D721Med (cell line): ENCODE measurements at regions not wholly inside any gene's neighbourhood (a gene's known extent, or its start where the extent isn't known, plus 50 kb on each side); places are given as distances from the start of the nearest gene placed in this dataset.

Experiments used
- DNase-seq: peaks from one replicate; pipeline ENCODE4 v3.0.0; 2011; ENCODE audit warnings: low spot score; ENCODE audit not compliant: insufficient read length
- FAIRE-seq: peaks from 2 replicates; lab custom pipeline; 2011; peaks lifted over from hg19 to GRCh38; lab: Jason Lieb, UNC
- CTCF ChIP-seq: IDR thresholded peaks from 2 replicates; pipeline ENCODE4 v1.5.1; 2012; ENCODE audit warnings: mild to moderate bottlenecking, control low read depth; ENCODE audit not compliant: insufficient read depth; ENCODE audit errors: missing control alignments

GRCh38 chr6:49072885-49073620, 390.0 kb downstream of the MMUT start:
- DNase-seq (no peak), FAIRE-seq (no peak)
- TF ChIP-seq CTCF = no peak

DNA sequence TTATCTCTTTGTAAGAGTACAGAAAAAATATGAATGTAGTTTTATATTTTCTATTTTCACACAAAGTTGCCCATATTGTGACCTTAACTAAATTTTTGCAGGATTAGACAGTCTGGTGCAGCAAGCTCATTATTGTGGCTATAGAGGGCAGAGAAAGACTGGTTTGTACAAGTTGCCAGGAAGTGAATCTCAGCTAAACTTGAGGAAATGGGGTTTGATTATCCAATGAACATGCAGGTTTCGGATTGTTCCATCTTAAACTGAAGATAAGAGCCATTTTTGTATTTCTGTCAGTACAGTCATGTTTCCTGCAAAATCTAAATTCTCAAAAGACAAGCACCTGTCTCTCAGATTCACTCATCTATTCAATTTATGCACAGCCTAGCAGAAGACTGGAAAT, 390.9 kb downstream of the MMUT start:
- no peak for DNase-seq
- no peak for TF ChIP-seq CTCF
- no peak for FAIRE-seq

GRCh38 chr6:49070411-49070810, 392.6 kb downstream of the MMUT start:
- FAIRE-seq = no peak
- no peak for DNase-seq
- no peak for TF ChIP-seq CTCF

DNA sequence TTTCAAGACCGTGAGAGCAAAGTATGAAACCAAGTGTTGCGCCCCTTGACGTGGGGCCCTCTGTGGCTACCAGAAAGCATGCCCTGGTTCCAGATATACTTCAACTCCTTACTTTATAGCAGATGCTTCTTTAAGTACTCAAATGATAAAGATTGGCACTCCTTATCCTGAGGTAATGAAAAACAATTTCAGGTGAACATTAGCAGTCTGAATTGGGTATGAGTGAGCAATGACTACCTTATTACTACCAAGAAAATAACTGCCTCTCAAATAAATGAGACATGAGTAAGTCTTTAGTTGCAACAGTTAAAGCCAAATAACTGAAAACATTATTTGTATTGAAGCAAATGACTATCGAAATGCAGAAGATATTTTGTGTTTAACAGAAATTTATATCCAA, 408.7 kb downstream of the MMUT start:
- FAIRE-seq (no peak), DNase-seq (no peak)
- TF ChIP-seq CTCF = no peak

- FAIRE-seq (no peak), DNase-seq (no peak)
Observed at GRCh38 chr6:49052901-49053300, 410.2 kb downstream of the MMUT start.

DNA sequence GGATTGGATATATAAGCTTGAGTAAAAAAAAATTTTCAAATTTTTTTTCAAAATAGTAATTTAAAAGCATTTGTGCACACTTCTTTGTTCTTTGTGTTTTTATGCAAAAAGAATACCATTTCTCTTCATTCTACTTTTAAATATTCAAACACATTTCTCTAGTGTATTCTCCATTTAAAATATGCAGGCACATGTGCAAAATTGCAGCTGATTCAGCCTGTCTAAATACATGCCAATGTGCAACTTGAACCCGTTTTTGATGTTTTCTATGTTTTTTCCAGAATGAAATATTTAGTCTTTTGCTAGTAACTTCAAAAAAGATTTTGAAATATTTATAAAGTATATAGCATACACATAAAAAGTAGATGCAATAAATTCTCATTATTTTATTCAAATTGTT, 411.8 kb downstream of the MMUT start:
- no peak for TF ChIP-seq CTCF
- no peak for DNase-seq
- no peak for FAIRE-seq

More at GRCh38 chr6:49052901-49053300, 410.2 kb downstream of the MMUT start:
- no peak for TF ChIP-seq CTCF

- no peak for FAIRE-seq
Observed at GRCh38 chr6:49050584-49050983, 412.5 kb downstream of the MMUT start.

More at GRCh38 chr6:49050584-49050983, 412.5 kb downstream of the MMUT start:
- no peak for TF ChIP-seq CTCF
- DNase-seq = no peak
